Sigmoid colon (tissue), 4 donors: ENCODE measurements at regions not wholly inside any gene's neighbourhood (a gene's known extent, or its start where the extent isn't known, plus 50 kb on each side); places are given as distances from the start of the nearest gene placed in this dataset.

Source experiments
- POLR2A ChIP-seq, 2 donors: fragments of 450-650 bp; IDR thresholded peaks; one replicate each; pipeline ENCODE4 v1.6.1; 2016; ENCODE audit warnings: antibody characterized with exemption in 2 of 2, mild to moderate bottlenecking in 2 of 2, moderate library complexity in 2 of 2
- POLR2AphosphoS5 ChIP-seq, 4 donors: sonication (generic); formaldehyde crosslinking; IDR thresholded peaks; one replicate each; pipeline ENCODE4 v1.6.1; 2017; ENCODE audit warnings: antibody characterized with exemption in 4 of 4

GRCh38 chr9:93391898-93392297, 59.6 kb upstream of the FAM120A start:
- no peak for TF ChIP-seq POLR2AphosphoS5 (IDR thresholded peaks at IDR 0.05)
- TF ChIP-seq POLR2A (IDR thresholded peaks at IDR 0.05), result no peak
